GM21619 (cell line): ENCODE measurements at regions not wholly inside any gene's neighbourhood (a gene's known extent, or its start where the extent isn't known, plus 50 kb on each side); places are given as distances from the start of the nearest gene placed in this dataset.

ENCODE experiments used
- ATAC-seq: cut with Tn5 transposase; IDR thresholded peaks from one replicate; pipeline ENCODE4 v1.9.1; 2021; ENCODE audit not compliant: unreplicated experiment

DNA sequence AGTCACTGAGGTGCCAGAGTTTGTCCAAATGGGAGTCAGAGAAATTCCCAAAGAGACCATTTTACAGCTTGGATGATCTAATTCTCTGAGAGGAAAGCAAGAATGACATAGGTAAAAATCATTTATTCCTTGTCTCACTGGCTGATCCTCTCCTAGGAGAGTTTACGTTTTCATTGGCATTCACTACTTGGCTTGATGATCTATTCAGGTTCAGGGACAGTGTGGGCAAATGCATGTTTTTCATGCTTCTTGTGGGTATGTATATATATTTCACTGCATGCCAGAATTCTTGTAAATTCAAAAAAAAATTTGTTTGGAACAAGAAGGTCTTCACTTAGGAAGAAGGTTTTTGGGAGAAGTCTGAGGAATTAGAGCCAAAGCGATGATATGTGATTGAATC lies 403.4 kb upstream of the JAG1 start:
- ATAC-seq: no peak

DNA sequence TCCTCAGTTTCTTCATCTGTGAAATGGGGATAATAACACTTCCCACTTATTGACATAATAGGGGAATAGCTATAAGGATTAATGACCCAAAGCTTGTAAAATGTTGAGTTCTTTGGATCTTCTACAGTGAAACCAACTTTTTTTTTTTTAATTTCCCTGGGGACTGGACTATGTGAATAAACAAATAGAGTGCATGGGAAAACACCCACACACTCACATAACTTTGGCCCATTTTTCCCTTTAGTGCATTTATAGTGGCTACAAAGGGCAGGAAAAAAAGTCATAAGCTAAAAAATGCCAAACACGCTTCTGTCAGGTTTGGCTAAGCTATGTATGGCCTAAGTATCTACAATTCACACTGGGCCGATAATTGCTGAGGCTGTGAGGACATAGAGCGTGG lies 406.2 kb upstream of the JAG1 start:
- no peak for ATAC-seq

- no peak for ATAC-seq
These were observed 407.1 kb upstream of the JAG1 start for GRCh38 chr20:11080781-11081377.

- ATAC-seq: no peak
These were observed 410.0 kb upstream of the JAG1 start for GRCh38 chr20:11083841-11084240.

- ATAC-seq: no peak
These were observed 410.7 kb upstream of the JAG1 start for GRCh38 chr20:11084508-11084907.

DNA sequence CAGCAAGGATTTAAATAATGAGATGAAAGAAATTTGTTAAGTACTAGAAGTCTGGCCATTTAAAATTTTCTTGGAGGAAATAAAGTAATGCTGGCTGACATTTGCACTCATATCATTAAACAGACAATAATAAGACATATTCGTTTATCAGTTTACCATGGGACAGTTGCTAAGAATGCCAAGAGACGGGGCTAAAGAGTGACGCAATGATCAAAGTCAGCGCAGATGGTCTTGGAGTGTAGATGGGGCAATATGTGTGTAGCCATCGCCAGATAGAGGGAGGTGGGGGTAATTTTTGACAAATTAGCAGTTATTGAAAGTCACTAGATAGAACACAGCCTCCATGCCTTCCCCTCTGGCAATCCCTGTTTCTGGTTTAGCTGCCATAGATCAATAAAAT lies 413.2 kb upstream of the JAG1 start:
- no peak for ATAC-seq

DNA sequence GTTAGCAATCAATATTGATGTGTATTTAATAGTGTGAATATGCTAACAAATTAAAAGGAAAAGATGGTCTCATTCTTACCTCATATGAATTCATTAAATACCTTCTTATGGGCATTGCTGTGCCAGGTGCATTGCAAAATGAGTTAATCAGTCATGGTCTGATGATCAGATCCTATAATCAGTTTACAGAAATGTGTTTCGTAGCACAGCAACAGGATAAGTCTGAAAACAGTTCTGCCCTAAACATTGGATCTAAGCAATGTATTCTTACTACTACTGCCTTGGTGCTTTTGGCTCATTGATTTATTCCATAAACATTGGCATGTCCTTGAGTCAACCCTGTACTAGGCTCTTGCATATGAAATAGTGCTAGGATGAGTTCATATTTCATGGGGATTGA lies 417.0 kb upstream of the JAG1 start:
- ATAC-seq: no peak

GRCh38 chr20:11091511-11091910 lies 417.7 kb upstream of the JAG1 start:
- no peak for ATAC-seq

GRCh38 chr20:11092151-11092550 lies 418.4 kb upstream of the JAG1 start:
- ATAC-seq: no peak

DNA sequence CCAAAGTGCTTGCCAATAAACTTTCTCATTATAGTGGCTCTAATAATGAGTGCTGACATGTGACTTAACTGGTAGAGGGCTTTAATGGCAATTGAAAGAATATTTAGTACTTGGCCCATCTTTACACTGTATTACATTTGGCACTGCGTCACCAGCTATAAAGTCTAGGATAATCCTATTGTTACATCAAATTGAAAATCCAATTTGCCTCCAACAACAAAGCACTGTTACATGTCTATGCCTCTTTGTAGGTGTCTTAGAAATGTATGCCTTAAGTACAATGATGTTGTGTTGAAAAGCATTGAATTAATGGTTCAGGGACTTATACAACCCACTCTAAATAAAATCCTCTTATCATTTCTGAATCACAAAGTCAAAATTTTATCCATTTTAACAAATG lies 420.4 kb upstream of the JAG1 start:
- ATAC-seq: no peak

GRCh38 chr20:11094711-11095110 lies 420.9 kb upstream of the JAG1 start:
- no peak for ATAC-seq

DNA sequence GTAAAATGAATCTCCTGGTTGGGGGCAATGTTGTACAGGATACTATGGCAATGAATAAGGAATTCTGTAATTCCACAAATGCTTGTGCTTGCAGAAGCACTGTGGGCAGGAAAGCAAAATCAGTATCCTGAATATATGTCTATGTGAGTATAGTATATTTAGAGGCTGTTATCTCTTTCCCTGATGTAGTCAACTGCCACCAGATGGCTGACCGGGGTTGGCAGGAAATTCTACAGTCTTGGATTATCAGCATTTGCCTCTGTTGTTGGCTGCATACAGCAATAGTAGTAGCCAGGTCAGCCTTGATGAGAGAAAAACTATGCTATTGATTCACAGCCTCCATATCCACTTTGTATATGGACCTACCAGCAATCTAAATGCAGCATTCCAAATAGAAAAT lies 425.1 kb upstream of the JAG1 start:
- no peak for ATAC-seq

- ATAC-seq: no peak
These were observed 427.4 kb upstream of the JAG1 start for GRCh38 chr20:11101243-11101642.

GRCh38 chr20:11101696-11102095 lies 427.9 kb upstream of the JAG1 start:
- ATAC-seq: no peak

DNA sequence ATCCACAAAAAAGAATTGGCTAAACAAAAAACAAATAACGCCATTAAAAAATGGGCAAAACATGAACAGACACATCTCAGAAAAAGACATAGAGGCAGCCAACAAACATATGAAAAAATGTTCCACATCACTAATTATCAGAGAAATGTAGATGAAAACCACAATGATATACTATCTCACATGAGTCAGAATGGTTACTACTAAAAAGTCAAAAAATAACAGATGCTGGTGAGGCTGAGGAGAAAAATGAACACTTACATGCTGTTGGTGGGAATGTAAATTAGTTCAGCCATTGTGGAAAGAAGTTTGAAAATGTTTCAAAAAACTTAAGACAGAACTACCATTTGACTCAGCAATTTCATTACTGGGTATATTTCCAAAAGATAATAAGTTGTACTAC lies 430.1 kb upstream of the JAG1 start:
- no peak for ATAC-seq

- ATAC-seq: no peak
These were observed 434.5 kb upstream of the JAG1 start for GRCh38 chr20:11108102-11108810.

GRCh38 chr20:11110535-11110934 lies 436.7 kb upstream of the JAG1 start:
- no peak for ATAC-seq

DNA sequence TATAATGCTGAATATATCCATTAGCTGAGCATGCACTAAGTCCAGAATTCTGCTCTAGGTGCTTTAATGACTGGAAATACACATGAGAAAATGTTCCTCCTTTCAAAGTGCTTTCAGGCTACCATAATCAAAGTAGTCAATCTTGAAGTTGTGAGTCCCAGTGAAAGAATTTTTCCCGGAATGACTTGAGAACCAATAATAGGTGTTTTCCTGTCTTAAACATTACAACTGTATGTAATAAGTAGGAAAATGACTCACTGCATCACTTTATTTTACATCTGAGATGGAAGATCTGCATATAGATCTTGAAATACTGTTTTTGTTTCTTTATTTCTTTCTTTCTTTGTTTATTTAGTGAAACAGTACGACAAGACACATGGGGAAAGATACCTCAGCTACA lies 437.4 kb upstream of the JAG1 start:
- no peak for ATAC-seq

DNA sequence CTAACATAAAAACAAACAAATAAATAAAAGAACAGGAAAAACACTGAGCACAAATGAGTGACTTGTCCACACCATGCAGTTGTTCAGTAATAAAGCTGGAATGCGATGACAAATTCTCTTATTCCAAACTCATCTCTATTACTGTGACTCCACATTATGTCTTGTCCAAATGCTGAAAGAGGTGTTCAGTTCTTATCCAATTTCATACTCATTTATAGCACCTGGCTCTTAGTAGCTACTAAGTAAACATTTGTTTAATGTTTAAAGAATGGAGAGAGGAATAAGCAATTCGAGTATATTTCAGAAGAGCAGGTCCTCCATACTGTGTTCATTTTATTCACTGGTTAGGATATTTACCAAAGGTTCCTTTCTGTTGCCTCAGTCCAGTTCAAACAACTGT lies 439.0 kb upstream of the JAG1 start:
- ATAC-seq: no peak

DNA sequence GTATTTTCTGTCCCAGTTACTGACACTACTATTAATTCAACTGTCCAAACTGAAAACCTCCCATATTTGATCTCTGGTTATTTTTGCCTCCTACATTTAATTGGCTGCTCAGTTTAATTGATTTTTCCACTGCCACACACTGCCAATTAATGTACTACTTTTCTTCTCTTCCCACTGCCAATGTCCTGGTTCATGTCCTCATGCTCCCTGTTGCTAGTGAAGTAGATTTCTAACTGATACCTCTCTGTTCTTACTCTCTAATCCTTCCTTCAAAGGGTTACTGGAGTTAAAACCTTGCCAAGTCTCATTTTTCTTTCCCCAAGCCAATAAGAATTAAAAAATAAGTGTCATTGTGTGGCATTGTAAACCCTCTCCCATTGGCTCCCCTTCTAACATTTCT lies 440.6 kb upstream of the JAG1 start:
- no peak for ATAC-seq

DNA sequence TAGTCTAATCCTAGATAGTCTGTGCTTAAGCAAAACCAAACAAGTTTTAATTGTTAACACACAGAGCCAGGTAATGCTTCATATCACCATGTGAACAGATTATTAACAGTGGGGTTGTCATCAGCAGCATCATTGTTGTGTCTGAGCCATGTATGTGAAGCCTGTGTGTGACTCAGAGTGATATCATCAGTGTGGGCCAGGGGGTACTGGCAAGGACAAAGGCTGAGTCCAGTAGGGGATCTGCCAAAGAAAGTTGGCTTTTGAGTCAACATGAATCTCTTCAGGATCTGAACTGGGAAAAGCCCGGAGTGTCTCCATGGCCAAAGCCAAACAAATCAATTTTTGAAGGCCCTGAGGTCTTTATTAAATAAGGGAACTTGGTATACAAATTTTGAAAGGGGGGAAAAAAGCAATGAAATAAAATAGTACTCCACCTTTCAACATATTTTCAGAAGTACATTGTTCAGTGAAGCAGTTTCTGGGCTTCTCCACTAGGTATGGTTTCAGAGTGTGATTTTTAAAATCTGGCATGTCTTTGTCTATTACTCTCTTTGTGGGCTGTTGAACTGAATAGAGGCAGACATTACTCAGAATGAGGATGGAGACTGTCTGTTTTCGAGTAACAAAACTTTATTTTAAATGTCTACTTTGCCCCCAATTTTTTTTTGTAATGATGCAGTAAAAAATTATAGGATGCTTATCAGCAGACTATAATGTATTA lies 444.2 kb upstream of the JAG1 start:
- no peak for ATAC-seq

DNA sequence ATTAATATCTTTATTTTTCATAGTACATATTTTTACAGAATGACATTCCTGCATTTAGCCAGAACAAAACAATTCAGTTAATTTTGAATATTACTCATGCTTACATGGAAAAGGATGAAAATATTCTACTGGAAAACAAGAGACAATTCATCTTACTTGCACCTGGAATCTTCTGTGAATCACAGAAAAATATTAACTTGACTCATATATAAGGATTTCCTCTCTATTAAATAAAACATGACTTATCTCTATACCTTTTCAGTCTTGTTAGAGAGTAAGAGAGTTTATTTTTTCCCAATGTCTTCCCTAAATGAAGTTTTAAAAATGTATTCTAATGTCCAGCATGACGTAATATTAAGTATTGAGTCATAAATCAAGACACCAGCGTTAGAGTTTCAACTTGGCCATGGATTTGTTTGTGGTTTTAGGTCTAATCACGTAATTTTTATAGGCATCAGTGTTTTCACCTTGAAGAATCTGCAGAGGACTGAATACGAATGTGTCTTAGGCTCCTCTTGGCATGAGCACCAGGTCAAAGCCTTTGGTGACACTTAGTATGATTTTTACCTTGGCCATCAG lies 445.1 kb upstream of the JAG1 start:
- no peak for ATAC-seq
